ENCODE measurements at regions not wholly inside any gene's neighbourhood (a gene's known extent, or its start where the extent isn't known, plus 50 kb on each side); places are given as distances from the start of the nearest gene placed in this dataset.

DNA sequence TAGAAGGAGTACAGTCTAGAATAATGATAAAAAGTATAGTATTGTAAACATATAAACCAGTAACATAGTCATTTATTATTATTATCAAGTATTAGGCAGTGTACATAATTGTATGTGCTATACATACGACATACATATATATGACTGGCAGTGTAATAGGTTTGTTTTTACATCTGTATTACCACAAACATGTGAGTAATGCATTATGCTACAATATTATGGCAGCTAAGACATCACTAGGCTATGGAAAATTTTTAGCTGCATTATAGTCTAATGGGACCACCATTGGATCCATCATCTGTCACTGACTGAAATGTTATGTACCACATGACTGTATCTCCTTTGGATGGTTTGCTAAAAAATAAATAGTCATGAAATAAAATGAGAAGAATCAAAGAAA is 530.0 kb downstream of the PRR16 start:
- in situ Hi-C loops (cut with HindIII; ENCODE audit: low sequenced_read_pairs): no loop called here
- TF ChIP-seq CTCF (IDR thresholded peaks at IDR 0.05; ENCODE audit: low read depth, low read length): no peak
- no peak overlapping the region for H3K4me3 ChIP-seq (ENCODE audit: low read depth, low read length)
- no peak for DNase-seq (ENCODE audit: low read depth, low spot score)

DNA sequence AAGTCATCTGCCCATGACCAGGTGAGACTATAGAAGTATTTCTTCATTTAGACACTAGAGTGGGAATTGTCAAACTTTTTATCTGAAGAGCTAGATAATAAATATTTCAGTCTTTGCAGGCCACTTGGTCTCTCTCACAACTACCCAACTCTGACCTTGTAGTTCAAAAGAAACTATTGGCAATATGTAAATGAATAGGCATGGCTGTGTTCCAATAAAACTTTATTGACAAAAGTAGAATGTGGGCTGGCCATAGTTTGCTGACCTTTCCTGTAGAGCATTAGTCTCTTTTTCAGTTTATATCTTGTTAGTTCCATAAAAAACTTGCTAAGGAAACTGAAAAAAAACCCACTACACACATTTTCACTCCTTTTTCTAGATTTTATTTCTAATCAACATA is 535.5 kb downstream of the PRR16 start:
- TF ChIP-seq CTCF (IDR thresholded peaks at IDR 0.05; ENCODE audit: low read depth, low read length): no peak
- H3K4me3 ChIP-seq (ENCODE audit: low read depth, low read length): no peak overlapping the region
- DNase-seq (ENCODE audit: low read depth, low spot score): no peak
- in situ Hi-C loops (cut with HindIII; ENCODE audit: low sequenced_read_pairs): no loop called here

- no peak for DNase-seq (ENCODE audit: low read depth, low spot score)
- in situ Hi-C loops (cut with HindIII; ENCODE audit: low sequenced_read_pairs): no loop called here
- no peak overlapping the region for H3K4me3 ChIP-seq (ENCODE audit: low read depth, low read length)
- no peak for TF ChIP-seq CTCF (IDR thresholded peaks at IDR 0.05; ENCODE audit: low read depth, low read length)
Observed at GRCh38 chr5:121006217-121006616, 542.1 kb downstream of the PRR16 start.

DNA sequence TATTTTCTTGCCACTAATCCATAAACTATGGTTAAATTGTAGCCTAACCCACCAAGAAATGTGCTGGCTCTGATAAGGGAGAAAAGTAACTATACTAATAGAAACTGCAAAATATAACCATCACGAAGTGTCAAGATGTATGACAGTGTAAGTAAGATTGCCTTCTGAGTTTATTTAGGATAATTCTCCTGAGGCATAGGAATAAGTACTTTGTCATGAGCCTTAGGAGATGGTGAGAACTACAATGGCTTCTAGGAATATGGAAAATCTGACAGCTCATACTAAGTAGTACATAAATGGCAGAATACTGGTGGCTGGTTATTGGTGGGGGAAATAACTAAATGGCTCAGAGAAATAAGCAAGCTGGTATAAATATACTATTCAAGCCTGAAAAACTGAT is 543.9 kb downstream of the PRR16 start:
- TF ChIP-seq CTCF (IDR thresholded peaks at IDR 0.05; ENCODE audit: low read depth, low read length): no peak
- DNase-seq (ENCODE audit: low read depth, low spot score): no peak
- no peak overlapping the region for H3K4me3 ChIP-seq (ENCODE audit: low read depth, low read length)
- in situ Hi-C loops (cut with HindIII; ENCODE audit: low sequenced_read_pairs): no loop called here

DNA sequence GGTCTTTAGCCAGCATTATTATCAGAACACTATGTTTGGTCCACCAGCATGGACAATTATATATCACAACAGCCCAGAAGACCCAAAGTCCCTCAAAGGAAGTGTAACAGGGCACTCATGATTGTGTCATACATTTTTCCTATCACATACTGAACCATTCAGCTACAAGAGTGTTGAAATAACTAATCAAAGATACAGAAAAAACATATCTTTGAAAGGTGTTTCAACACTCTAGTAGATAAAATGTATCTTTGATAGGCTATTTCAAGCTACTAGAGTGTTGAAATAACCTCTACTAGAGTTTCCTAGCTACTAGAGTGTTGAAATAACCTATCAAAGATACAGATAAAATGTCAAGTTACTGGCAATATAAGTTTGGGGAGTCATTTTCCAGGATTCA is 545.0 kb downstream of the PRR16 start:
- TF ChIP-seq CTCF (IDR thresholded peaks at IDR 0.05; ENCODE audit: low read depth, low read length): no peak
- H3K4me3 ChIP-seq (ENCODE audit: low read depth, low read length): no peak overlapping the region
- in situ Hi-C loops (cut with HindIII; ENCODE audit: low sequenced_read_pairs): no loop called here
- no peak for DNase-seq (ENCODE audit: low read depth, low spot score)

DNA sequence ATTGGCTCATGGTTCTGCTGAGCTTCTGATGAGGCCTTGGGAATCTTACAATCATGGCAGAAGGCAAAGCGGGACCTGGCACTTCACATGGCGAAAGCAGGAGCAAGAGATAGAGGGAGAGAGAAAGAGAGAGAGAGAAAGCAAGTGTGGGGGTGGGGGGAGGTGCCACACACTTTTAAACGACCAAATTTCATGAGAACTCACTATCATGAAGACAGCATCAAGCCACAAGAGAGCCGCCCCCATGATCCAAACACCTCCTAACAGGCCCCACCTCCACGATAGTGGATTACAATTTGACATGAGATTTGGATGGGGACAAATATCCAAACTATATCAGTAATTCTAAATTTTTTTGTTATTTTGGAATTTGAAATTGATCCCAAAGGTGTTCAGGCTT is 553.9 kb downstream of the PRR16 start:
- no peak overlapping the region for H3K4me3 ChIP-seq (ENCODE audit: low read depth, low read length)
- TF ChIP-seq CTCF (IDR thresholded peaks at IDR 0.05; ENCODE audit: low read depth, low read length): no peak
- in situ Hi-C loops (cut with HindIII; ENCODE audit: low sequenced_read_pairs): no loop called here
- DNase-seq (ENCODE audit: low read depth, low spot score): no peak

DNA sequence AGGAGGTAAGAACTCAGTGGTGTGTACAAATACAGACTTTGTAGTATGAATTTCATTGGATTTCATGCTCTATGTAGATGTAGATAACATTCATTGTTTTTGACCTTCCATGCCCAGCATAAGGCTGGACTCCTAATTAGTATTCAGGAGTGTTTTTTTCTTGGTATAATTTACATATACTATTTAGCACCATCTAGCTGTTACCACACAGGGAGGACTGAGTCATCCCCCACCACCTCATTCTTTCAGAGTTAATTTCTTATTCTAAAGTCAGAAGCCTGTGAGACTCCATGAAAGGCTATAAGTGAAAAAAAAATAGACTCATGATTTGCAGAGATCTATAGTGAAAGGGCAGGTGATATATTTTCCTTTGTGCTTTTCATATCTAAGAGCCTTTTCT is 555.0 kb downstream of the PRR16 start:
- H3K4me3 ChIP-seq (ENCODE audit: low read depth, low read length): no peak overlapping the region
- no peak for DNase-seq (ENCODE audit: low read depth, low spot score)
- no peak for TF ChIP-seq CTCF (IDR thresholded peaks at IDR 0.05; ENCODE audit: low read depth, low read length)
- in situ Hi-C loops (cut with HindIII; ENCODE audit: low sequenced_read_pairs): no loop called here

Data from astrocyte of the spinal cord (primary cell).